ENCODE measurements at regions not wholly inside any gene's neighbourhood (a gene's known extent, or its start where the extent isn't known, plus 50 kb on each side); places are given as distances from the start of the nearest gene placed in this dataset.

DNA sequence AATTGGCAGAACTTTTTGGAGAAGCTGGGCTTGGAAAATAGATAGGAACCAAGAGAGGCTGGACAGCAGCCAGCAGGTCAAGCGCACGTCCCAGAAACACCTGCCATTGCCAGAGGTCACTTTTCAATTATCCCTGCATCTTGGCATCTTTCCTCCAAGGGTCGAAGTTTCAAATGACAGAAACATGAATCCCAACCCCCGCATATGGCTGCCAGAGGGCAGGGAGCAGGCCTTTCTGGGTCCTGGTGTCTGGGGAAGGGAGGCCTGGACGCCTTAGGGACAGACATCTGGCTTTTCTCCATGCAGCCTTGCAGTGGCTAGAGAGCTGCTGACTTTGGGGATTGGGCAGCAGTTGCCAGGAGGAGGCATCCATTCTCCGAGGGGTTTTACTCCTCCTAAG, 164.5 kb upstream of the TPM1 start:
- no peak for DNase-seq

DNA sequence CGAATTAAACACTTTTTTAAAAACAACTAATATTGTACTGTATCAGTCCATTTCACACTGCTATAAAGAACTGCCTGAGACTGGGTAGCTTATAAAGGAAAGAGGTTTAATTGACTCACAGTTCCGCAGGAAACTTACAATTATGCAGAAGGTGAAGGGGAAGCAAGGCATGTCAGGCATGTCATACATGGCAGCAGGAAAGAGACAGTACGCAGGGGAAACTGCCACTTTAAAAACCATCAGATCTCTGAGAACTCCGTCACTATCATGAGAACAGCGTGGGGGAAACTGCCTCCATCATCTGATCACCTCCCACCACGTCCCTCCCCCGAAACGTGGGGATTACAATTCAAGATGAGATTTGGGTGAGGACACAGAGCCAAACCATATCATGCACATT, 162.8 kb upstream of the TPM1 start:
- no peak for DNase-seq

DNA sequence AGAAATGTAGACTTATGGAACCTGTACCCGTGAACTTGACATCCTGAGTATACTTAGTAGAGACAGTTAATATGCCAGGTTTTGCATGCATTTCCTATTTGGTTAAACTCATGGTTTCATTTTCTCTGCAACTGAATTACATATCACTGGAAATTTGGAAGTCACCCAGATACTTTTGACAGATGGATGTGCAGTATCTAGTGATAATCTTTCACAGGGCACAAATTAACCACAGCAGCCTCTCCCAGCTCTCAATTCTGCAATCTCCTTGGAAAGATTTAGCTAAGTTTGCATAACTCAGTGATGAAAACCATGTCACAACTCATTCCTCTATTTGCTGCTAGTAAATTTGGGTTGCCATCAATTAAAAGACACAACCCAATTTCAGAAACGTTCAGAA, 162.3 kb upstream of the TPM1 start:
- no peak for DNase-seq

DNA sequence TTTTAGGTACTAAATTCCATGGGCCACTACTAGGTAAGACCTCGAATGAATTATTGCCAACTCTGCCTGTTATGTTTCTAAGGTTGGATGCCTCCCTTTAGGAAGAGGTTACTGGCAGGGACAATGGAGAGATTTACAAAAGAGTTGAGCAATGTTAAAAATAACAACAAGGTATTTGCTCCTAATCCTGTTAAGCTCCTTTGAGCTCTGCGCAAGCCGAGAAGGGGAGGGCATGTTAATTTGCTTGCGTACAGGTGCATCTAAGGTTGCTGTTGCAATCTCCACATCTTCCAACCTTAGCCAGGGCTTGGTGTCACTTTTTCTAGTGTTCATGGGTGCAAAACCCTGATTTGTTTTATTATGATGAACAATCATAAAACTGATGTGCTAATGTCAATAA, 161.5 kb upstream of the TPM1 start:
- no peak for DNase-seq

DNA sequence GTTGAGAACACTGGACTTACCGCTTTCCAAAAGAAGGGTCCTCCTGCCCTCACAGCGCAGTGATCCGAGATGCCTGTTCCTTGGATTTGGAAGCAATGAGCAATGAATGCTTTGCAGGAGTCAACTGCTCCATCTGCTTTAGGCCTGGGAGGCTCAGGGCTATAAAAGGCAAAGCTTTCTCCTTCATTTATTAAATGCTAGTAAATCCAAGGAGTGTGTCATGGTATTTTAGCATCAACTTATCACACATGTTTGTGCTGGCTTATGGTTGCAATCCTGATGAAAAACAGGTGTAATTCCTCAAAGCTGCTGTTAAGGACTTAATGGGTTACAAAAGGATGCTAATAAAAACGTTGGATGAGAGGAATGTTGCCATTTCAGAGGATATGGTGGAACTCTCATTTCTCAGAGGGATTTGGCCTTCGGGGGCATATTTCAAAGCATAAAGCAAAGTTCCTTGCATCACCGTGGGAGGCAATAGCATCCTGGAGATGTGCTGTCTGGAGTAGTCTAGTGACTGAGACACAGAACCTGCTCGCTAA, 158.5 kb upstream of the TPM1 start:
- DNase-seq = no peak

DNA sequence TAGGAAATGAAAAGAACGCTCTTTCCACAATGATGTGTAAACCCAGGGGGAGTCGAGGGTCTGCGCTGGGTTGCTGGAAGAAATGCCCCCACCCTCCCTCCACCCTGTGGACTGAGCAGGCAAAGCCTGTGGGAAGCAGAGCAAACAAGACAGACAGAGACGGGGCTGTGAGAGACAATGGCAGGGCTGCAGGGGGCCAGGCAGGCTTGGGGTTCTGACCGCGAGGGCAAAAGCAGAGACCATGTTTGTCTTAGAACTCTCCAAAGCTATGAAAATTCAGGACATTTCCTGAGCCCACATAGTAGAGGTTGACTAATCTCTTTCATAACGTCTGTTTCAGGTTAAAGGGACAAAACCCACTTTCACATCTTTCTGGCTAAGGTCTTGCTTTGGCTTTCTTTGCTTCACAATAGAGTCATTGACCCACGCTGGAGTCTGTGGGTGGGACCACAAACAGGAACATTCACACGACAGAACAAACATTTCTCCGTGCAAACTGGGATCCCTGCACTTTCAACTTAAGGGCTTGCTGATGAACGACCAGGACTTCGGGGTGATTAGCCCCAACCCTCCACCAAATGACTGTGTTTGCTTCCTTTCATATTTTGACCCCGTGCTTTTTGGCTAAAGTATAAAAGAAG, 156.0 kb upstream of the TPM1 start:
- no peak for DNase-seq

DNA sequence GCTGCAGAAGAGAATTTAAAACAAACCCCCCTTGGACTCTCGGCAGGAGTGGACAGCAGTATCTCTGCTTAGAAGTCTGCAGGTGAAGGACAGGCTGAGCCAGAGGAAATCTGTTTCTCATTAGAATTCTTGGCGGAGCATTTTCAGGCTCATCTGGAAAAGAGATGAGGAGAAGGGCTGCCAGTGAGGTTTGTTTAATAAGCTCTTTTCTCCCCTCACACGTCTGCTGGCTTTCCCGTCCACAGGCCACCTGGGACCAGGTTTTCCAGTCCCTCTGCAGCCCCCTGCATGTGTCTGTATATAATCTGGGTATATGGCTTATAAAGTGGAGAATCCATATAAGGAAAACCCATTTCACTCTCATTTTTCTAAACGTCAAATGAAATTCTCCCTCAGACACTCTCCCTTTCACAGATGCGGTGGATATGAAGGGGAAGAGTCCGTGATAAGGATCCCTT, 155.4 kb upstream of the TPM1 start:
- DNase-seq = no peak

DNA sequence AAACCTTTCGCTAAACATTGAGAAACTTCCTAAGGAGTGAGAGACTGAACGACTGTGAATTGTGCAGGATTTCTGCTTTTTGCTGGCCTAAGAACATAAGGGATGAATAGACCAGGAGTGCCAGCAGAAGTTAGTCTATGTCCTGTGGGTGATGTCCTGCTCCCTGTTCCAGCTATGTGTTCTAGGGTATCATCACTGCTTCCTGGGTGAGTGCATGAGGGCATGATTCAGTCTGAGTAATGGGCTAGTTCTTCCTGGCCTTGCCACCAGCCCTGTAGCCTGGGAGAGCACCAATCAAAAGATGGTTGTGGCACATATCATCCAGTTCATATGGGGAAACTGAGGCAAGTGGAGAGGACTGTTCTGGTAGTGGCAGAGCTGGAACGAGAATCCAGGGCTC, 153.9 kb upstream of the TPM1 start:
- no peak for DNase-seq

DNA sequence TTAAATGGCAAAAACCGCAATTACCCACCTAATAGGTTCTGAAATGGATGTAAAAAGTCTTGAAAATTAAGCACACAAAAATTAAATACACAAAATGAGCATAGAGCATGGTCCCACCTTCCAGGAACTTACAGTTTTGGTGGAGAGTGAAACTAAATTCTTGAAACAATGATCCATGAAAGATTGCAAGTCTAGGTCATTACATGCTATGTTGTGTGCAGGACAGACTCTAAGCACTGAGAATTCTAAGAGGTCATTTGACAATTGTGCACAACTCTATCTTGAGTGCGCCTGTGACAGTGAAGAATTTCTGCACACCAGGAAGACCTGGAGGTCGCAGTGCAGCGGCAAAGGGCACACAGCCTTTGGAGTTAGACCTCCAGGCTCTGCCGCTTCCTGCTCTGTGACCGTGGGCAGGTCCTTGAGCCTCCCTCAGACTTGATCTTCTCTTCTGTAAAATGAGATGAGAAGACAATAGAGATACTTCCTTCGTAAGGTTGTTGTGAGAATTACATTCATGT, 153.3 kb upstream of the TPM1 start:
- DNase-seq = no peak

DNA sequence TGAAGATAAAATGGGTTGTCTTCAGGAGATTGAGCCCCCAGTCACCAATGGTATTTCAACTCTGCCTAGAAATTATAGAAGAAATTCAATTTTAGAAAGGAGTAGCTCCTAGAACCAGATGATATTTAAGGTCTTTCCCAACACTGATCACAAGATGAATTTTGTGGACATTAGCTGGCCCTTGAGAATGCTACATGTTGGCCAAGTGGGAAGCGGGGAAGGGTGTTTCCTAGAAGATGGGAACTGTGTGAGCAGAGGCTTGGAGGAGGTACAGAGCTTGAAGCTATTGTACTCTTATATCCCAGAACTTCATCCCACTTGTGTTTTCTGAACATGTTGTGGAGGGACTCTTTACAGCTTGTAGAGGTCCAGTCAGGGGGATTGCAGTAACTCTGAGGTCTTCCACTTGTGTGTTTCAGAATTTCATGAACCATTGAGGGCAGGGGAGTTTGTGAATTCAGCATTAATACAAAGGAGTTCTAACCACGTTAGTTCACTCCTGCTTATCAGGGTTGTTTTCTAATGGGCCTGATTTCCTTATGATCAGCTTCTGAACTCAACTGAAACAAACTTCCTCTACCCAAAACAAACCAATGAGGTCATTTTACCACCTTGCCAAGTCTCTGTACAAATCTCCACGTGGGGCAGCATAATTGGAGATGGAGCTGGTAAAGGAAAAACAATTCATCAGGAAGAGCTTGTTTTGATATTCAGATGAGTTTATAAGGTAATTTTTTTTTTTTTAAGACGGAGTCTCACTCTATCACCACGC, 152.6 kb upstream of the TPM1 start:
- no peak for DNase-seq

DNA sequence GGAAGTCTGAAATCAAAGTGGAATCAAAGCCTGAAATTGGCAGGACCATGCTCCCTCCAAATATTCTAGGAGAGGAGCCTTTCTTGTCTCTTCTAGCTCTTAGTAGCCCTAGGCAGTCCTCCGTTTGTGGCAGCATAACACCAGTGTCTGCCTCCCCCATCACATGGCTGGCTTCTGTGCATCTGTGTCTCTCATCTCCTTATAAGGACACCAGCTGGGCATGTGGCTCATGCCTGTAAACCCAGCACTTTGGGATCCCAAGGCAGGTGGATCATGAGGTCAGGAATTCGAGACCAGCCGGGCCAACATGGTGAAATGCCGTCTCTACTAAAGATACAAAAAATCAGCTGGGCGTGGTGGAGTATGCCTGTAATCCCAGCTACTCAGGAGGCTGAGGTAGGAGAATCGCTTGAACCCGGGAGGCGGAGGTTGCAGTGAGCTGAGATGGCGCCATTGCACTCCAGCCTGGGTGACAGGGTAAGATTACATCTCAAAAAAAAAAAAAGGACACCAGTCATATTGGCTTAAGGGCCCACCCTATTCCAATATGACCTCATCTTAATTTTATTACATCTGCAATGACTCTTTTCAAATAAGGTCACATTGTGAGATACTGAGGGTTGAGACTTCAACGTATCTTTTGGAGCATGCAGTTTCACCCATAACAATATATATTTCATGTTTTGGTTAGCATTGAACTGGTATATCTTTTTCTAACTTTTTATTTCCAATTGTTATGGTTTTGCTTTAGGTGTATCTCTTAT, 148.0 kb upstream of the TPM1 start:
- no peak for DNase-seq

DNA sequence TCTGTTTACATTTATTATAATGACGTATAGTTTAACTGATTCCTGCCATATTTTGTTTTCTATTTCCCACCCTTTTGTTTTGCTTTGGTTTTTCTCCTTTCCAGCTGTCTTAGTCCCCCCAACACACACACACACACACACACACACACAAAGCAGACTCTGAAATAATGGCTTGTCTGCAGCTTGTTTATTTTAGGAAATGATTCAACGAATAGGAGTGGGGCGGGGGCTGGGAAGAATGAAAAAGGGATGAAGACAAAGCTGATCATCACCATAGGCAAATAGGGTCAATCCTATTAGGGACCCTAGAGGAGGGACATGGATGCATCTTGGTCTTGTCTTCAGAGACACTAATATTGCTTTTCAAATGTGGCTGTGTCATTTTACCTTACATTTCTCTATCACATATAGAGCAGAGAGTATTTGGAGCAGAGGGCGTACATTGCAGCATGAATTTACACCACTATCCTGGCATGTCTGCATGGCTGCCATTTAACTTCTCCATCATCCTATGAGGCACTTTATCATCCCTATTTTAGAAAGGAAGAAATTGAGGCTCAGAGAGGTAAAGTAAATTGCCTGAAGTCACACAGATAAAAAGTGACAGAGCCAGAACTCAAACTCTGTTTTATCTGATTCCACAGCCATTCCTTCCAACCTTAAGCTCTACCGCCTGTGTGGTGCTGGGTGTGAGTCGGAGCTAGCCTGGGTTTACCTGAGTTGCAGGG, 147.2 kb upstream of the TPM1 start:
- DNase-seq = no peak

DNA sequence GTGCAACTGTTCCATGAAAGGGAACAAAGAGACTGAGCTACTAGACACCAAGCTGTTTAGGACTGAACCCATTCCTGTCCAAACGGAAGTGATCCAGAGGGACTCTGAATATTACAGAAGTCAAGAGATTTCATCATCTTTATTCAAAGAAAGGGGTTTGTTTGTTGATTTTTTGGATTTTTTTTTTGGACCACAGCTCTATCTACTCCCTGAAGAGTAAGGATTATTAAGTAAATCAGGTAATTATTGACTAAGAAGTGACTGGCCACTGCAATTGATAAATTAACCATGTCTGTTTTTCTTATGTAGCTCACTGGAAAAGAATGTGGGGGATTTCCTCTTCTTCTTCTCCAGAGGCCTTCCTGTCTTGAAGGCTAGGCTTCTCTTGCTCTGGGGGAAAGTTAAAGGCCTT, 146.6 kb upstream of the TPM1 start:
- no peak for DNase-seq

DNA sequence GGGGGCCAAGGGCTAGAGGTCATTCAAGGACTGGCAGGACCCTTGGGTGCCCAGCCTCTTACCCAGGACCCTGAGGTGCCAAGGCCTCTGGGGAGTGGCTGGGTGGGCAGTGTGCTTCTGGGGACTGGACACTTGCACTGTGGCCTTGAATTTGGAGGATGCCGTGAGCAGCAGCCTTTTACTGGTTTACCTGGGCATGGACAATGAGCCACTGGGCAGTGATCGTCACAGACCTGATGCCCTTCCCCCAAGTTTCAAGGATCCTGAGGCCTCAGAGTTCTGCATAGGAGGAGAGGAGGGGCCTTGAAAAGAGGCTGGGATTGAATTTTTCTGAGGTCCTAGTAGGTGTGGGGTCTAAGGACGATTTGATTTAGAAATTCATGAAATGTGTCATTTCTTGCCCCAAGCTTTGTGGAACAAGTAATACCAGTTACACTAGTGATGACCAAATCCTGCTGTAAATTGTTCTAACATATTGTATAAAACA, 146.1 kb upstream of the TPM1 start:
- DNase-seq = no peak

DNA sequence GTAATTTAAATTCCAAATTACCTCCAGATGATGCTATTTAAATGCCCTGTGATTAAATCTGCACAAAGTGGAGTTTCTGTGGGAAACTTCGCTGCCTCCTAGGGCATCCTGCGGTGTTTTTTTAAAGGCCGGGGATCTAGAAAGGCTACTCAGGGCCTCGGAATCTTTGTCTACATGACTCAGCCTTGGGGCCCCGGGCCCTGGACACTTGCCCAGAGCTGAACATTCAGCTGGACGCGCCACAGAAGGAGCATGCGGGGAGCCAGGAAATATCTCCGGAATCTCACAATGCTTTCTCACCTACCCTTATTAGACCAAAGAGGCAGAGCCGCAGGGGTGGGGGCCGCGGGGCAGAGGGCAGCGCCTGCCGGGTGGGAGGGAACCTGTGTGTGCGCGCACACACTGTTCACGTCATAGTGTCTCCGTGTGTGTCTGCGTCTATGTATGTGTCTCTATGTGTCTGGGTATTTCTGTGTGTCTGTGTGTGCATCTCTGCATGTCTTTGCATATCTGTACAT, 145.5 kb upstream of the TPM1 start:
- no peak for DNase-seq

DNA sequence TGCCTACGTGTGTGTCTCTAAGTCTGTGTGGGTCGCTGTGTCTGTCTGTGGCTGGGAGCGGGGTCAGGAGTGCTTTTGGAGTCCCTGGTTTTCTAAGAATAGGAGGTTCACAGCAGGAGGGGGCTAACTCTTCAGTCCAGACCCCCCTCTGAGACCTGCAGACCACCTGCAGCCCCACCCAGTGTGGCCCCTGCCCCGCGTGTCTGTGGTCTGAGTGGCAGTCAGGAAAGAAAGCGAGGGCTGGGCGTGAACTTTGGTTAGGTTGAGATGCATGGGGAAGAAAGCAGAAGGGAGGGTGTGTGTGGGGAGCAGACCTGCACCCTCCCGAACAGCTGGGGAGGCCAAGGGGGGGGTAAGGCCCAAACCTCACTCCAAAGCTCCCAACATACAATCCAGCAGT, 144.9 kb upstream of the TPM1 start:
- no peak for DNase-seq

DNA sequence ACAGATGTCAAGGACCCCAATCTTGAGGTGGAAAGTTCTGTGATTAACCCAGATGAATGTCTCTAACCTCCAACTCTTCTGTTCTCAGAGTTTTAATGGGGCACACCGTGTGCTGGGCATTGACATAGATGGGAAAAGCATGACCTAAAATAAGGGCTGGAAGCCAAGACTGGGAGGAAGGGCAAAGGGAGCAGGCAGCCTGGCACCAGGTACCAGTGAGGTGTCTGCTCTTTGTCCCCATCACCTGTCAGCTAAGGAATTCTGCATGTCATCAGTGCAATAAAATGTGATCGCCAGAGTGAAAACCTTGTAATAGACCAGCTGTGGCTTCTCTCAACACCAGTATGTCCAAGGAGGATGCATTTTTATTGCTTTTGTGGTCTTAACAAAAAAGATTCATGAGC, 143.5 kb upstream of the TPM1 start:
- no peak for DNase-seq

DNA sequence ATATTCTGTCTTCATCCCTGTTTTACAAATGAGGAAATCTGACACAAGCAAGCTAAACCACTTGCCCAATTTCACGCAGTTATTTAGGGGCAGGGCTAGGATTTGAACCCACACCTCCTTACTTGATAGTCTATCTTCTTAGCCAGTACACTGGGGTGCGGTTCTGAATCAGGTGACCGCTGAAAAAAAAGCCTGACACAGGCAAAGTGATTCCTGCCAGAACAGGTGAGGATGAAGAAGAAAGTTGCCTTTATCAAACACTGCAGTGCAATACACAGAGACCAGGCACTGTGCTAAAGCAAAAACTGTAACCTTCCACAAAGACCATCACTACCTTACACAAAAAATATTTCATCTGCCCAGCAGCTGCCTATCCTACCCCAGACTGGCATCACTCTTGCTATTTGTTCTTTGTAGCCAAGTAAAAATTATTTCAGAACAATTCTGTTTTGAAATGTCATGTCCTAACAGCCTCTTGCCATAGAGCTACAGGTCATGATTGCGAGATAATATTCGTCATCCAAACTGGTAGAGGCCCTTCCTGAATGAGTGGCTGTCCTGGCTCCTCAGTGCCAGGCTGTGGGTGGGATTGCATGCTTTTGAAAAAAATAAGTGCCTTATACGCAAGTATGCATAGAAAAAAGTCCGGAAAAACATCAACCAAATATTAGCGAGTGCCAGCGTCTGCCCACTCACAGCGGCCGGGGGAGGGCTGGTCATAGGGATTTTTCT, 142.3 kb upstream of the TPM1 start:
- no peak for DNase-seq

DNA sequence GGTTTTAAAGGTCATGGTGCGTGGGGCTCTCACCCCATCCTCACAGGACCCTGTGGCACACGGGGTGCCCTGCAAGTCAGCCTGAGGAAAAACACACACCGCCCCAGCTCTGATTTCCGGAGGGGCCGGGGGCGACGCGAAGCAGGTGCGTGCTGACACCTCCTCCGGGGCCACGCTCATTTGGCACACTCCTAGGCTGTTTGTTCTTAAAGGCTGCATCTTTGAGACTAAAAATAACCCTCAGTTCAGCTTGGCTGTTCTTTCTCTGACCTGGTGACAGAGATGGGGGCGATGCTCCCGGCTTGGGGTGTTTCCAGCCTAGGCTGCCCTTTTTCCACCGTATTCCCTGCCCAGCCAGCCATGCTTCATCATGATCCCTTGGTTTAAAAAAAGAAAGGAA, 141.5 kb upstream of the TPM1 start:
- DNase-seq = no peak

DNA sequence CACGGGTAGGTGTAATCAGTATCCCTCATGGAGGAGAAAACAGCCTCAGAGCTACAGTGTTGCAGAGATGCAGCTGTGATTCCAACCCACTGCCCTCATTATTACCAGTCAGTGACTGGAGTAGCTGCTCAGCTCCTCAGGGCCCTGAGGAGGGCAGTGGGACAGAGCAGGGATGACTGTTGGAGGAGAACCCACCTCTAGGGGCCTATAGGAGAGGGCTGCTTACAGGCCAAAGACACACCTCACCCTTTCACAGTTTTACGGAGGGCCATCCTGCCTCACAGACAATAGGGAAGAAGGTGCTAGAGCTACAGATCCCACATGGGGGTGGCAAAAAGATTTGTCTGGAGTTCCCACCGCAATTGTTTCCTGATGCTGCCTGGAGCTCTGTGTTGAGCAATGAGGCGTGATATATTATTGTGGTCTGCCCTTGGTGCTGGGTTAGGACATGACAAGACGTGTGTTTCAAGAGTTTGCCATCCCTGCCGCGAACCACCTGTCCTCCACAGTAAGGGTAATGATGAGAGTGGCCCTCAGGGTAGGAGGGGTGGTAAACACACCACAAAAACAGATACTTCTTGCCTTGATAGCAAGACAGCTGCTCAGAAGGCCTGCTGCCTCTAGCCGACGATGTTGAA, 140.5 kb upstream of the TPM1 start:
- DNase-seq = no peak

DNA sequence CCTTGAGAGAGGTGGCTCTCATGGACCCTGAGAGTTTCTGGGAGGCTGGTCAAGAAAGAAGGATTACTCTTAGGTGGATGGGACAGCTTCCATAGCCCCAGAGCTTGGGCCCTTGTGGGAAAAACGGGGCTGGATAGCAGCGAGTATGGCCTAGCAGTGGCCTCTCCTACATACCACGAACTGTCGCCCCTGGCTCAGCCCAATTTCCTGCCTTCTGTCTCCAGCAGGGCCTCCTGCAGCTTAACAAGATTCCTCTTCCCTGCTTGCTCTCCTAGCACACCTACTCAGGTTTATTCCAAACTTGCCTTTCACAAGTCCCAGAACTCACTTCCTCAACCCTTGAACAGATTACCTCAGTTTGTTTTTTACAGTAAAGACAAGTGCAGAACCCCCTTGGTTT, 139.7 kb upstream of the TPM1 start:
- DNase-seq = no peak

Data from NCI-H1930 (cell line).